Ascending aorta (tissue), 2 donors: ENCODE measurements at regions not wholly inside any gene's neighbourhood (a gene's known extent, or its start where the extent isn't known, plus 50 kb on each side); places are given as distances from the start of the nearest gene placed in this dataset.

ENCODE experiments used
- DNase-seq, 2 donors: peaks; one replicate each; pipeline ENCODE4 v3.0.0-alpha.2; 2019; ENCODE audit warnings: low spot score in 2 of 2
- H3K27ac ChIP-seq, 2 donors: fragments of 200-600 bp; sonication (generic); one replicate each; pipeline ENCODE4 v1.5.1; 2016 to 2017; ENCODE audit warnings: mild to moderate bottlenecking in 1 of 2
- H3K27me3 ChIP-seq: fragments of 200-600 bp; sonication (generic); one replicate; pipeline ENCODE4 v1.5.1; 2017
- H3K36me3 ChIP-seq, 2 donors: fragments of 200-600 bp; sonication (generic); one replicate each; pipeline ENCODE4 v1.5.1; 2016
- H3K4me1 ChIP-seq, 2 donors: fragments of 200-600 bp; sonication (generic); one replicate each; pipeline ENCODE4 v1.5.1; 2016 to 2017; ENCODE audit warnings: mild to moderate bottlenecking in 1 of 2
- H3K4me3 ChIP-seq, 2 donors: fragments of 200-600 bp; sonication (generic); one replicate each; pipeline ENCODE4 v1.5.1; 2016 to 2017; ENCODE audit warnings: mild to moderate bottlenecking in 1 of 2
- H3K9me3 ChIP-seq, 2 donors: fragments of 200-600 bp; sonication (generic); one replicate each; pipeline ENCODE4 v1.5.1; 2016
- intact Hi-C: fragments of 100-400 bp; cut with DNase I; formaldehyde crosslinking; loops from one replicate; pipeline ENCODE4 v1.15.1; 2023
- TF ChIP-seq, protein P1 (sequence below), 3 experiments: fragments of 200-600 bp in 2 of 3; fragments of 450-650 bp in 1 of 3; sonication (generic) in 2 of 3; IDR thresholded peaks; one replicate each; pipeline ENCODE4 v1.5.1; 2016 to 2019; ENCODE audit warnings: antibody characterized with exemption in 3 of 3, mild to moderate bottlenecking in 1 of 3, moderate library complexity in 1 of 3

- TF ChIP-seq, protein P1, sequence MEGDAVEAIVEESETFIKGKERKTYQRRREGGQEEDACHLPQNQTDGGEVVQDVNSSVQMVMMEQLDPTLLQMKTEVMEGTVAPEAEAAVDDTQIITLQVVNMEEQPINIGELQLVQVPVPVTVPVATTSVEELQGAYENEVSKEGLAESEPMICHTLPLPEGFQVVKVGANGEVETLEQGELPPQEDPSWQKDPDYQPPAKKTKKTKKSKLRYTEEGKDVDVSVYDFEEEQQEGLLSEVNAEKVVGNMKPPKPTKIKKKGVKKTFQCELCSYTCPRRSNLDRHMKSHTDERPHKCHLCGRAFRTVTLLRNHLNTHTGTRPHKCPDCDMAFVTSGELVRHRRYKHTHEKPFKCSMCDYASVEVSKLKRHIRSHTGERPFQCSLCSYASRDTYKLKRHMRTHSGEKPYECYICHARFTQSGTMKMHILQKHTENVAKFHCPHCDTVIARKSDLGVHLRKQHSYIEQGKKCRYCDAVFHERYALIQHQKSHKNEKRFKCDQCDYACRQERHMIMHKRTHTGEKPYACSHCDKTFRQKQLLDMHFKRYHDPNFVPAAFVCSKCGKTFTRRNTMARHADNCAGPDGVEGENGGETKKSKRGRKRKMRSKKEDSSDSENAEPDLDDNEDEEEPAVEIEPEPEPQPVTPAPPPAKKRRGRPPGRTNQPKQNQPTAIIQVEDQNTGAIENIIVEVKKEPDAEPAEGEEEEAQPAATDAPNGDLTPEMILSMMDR (IDR thresholded peaks at IDR 0.05) = no peak
- no peaks in the 10 kb centered on the region for H3K36me3 ChIP-seq
- no peaks in the 10 kb centered on the region for H3K27me3 ChIP-seq
- H3K4me1 ChIP-seq = no peaks in the 10 kb centered on the region
- DNase-seq = no peak
- no peak overlapping the region for H3K4me3 ChIP-seq
- no peaks in the 10 kb centered on the region for H3K9me3 ChIP-seq
- H3K27ac ChIP-seq = no peak overlapping the region
- intact Hi-C loops = no loop called here
These were observed 133.9 kb upstream of the PTCH1 start for GRCh38 chr9:95650720-95651119.

DNA sequence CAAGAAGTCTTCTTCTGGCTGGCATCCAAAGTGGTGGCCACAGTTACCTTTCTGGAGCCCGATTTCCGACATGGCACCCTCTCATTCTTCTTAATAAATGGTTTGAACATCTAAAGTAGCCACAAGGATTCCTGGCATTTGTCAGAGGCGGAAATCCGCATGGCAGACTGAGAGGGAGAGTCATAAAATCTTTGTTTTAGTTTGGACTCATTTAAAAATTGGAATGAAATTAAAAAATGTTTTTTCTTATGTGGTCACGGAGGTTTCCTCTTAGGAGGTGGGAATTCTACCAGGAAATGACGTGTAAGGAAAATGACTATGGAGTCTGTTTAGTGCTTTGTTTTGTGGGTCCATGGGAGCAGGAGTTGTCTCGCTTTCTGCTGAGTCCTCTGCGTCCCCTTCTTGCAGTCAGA is 133.0 kb upstream of the PTCH1 start:
- DNase-seq = no peak
- H3K36me3 ChIP-seq = no peaks in the 10 kb centered on the region
- H3K4me3 ChIP-seq = no peak overlapping the region
- no peaks in the 10 kb centered on the region for H3K9me3 ChIP-seq
- TF ChIP-seq, protein P1 (IDR thresholded peaks at IDR 0.05) = no peak
- H3K27ac ChIP-seq = no peak overlapping the region
- H3K27me3 ChIP-seq = no peaks in the 10 kb centered on the region
- intact Hi-C loops = no loop called here
- no peaks in the 10 kb centered on the region for H3K4me1 ChIP-seq

- no peak overlapping the region for H3K27ac ChIP-seq
- DNase-seq = no peak
- intact Hi-C loops = no loop called here
These were observed 131.5 kb upstream of the PTCH1 start for GRCh38 chr9:95648225-95648624.

GRCh38 chr9:95645992-95646391 is 129.2 kb upstream of the PTCH1 start:
- H3K27me3 ChIP-seq = no peaks in the 10 kb centered on the region
- no peak overlapping the region for H3K4me3 ChIP-seq
- peaks cover 0 to under 1% of the 10 kb centered on the region in 2 donors for H3K4me1 ChIP-seq
- DNase-seq = no peak
- H3K36me3 ChIP-seq = no peaks in the 10 kb centered on the region
- TF ChIP-seq, protein P1 (IDR thresholded peaks at IDR 0.05) = no peak
- no peak overlapping the region for H3K27ac ChIP-seq
- H3K9me3 ChIP-seq = no peaks in the 10 kb centered on the region
- intact Hi-C loops = no loop called here

More at GRCh38 chr9:95648225-95648624, 131.5 kb upstream of the PTCH1 start:
- no peaks in the 10 kb centered on the region for H3K4me1 ChIP-seq
- TF ChIP-seq, protein P1 (IDR thresholded peaks at IDR 0.05) = no peak
- H3K4me3 ChIP-seq = no peak overlapping the region
- H3K9me3 ChIP-seq = no peaks in the 10 kb centered on the region
- H3K36me3 ChIP-seq = no peaks in the 10 kb centered on the region
- no peaks in the 10 kb centered on the region for H3K27me3 ChIP-seq

- intact Hi-C loops = no loop called here
- no peak overlapping the region for H3K4me3 ChIP-seq
- no peaks in the 10 kb centered on the region for H3K27me3 ChIP-seq
- no peak for DNase-seq
- H3K9me3 ChIP-seq = no peaks in the 10 kb centered on the region
- H3K4me1 ChIP-seq = peaks cover 0 to 4% of the 10 kb centered on the region in 2 donors
- no peak overlapping the region for H3K27ac ChIP-seq
- H3K36me3 ChIP-seq = no peaks in the 10 kb centered on the region
- TF ChIP-seq, protein P1 (IDR thresholded peaks at IDR 0.05) = no peak
These were observed 128.8 kb upstream of the PTCH1 start for GRCh38 chr9:95645579-95645978.

GRCh38 chr9:95644377-95644776 is 127.6 kb upstream of the PTCH1 start:
- Histone ChIP-seq H3K4me1 (peaks cover 0 to 10% of the 10 kb centered on the region in 2 donors), H3K27ac (no peak overlapping the region), H3K4me3 (no peak overlapping the region), H3K36me3 (no peaks in the 10 kb centered on the region), H3K27me3 (no peaks in the 10 kb centered on the region), H3K9me3 (no peaks in the 10 kb centered on the region)
- TF ChIP-seq, protein P1 (IDR thresholded peaks at IDR 0.05) = no peak
- DNase-seq = no peak
- intact Hi-C loops = no loop called here
